ENCODE measurements at regions not wholly inside any gene's neighbourhood (a gene's known extent, or its start where the extent isn't known, plus 50 kb on each side); places are given as distances from the start of the nearest gene placed in this dataset.

GRCh38 chr5:110027527-110028322, 338.0 kb downstream of the MAN2A1 start:
- no peaks in the 10 kb centered on the region for H3K4me1 ChIP-seq (ENCODE audit: control insufficient read depth, insufficient read depth, low read length)
- intact Hi-C loops (cut with micrococcal nuclease; ENCODE audit: unreplicated experiment), result no loop called here
- H3K79me2 ChIP-seq (ENCODE audit: control insufficient read depth, insufficient read depth, low read length), result no peaks in the 10 kb centered on the region
- H3K27ac ChIP-seq (ENCODE audit: control insufficient read depth, insufficient read depth), result no peak overlapping the region
- H3K9me3 ChIP-seq (replicated peaks; ENCODE audit: control insufficient read depth, insufficient read depth, low read length), result no peaks in the 10 kb centered on the region
- H3K36me3 ChIP-seq (ENCODE audit: control insufficient read depth in 2 of 2, insufficient read depth in 2 of 2, low read length in 1 of 2), result no peaks in the 10 kb centered on the region
- TF ChIP-seq FOXK2 (IDR thresholded peaks at IDR 0.05), result no peak
- TF ChIP-seq HDGF (IDR thresholded peaks at IDR 0.05), result no peak
- no peak for TF ChIP-seq SIN3A (IDR thresholded peaks at IDR 0.05; ENCODE audit: low read depth, low read length)
- TF ChIP-seq CHD4 (IDR thresholded peaks at IDR 0.05), result no peak
- TF ChIP-seq SPI1 (IDR thresholded peaks at IDR 0.05; ENCODE audit: borderline replicate concordance, insufficient read depth, low read depth, low read length), result no peak
- no peak for TF ChIP-seq SP1 (IDR thresholded peaks at IDR 0.05; ENCODE audit: low read depth, low read length)
- no peak for TF ChIP-seq FOXM1 (IDR thresholded peaks at IDR 0.05; ENCODE audit: low read depth, low read length)
- no peak for TF ChIP-seq EGR1 (IDR thresholded peaks at IDR 0.05; ENCODE audit: borderline replicate concordance in 1 of 2, low read depth in 2 of 2, low read length in 2 of 2)
- no peak for TF ChIP-seq CBFB (IDR thresholded peaks at IDR 0.05; ENCODE audit: low read depth)
- no peak for TF ChIP-seq ZNF217 (IDR thresholded peaks at IDR 0.05)
- TF ChIP-seq YBX1 (IDR thresholded peaks at IDR 0.05), result no peak
- no peak for TF ChIP-seq ATF7 (IDR thresholded peaks at IDR 0.05; ENCODE audit: low read depth)
- TF ChIP-seq ZNF24 (IDR thresholded peaks at IDR 0.05), result no peak
- TF ChIP-seq RCOR1 (conservative IDR thresholded peaks at IDR 0.05; ENCODE audit: low read depth, low read length), result no peak
- no peak for TF ChIP-seq REST (IDR thresholded peaks at IDR 0.05; ENCODE audit: low read depth, low read length)
- no peak for TF ChIP-seq SUPT20H (IDR thresholded peaks at IDR 0.05; ENCODE audit: borderline replicate concordance, control insufficient read depth, low read depth, low read length)
- no peak for TF ChIP-seq JUND (IDR thresholded peaks at IDR 0.05; ENCODE audit: low read depth, low read length)
- TF ChIP-seq ATF2 (IDR thresholded peaks at IDR 0.05; ENCODE audit: low read length), result no peak
- no peak for TF ChIP-seq KAT2A (conservative IDR thresholded peaks at IDR 0.05; ENCODE audit: control insufficient read depth, low read depth, low read length)
- no peak for TF ChIP-seq NR2C1 (IDR thresholded peaks at IDR 0.05)
- no peak overlapping the region for H3K9ac ChIP-seq (ENCODE audit: control insufficient read depth, insufficient read depth, low read length)
- POLR2A ChIA-PET, result no interaction called here
- WGBS (ENCODE audit: insufficient coverage, insufficient replicate concordance, low lambda C conversion rate, missing lambda C conversion rate), result 0% methylated on average over 1 of the region's 1 CpG
- no peak overlapping the region for H3K4me2 ChIP-seq (ENCODE audit: control insufficient read depth, insufficient read depth)
- H4K20me1 ChIP-seq (ENCODE audit: control insufficient read depth, insufficient read depth), result no peaks in the 10 kb centered on the region
- CTCF ChIA-PET, result no interaction called here
- no peak for FAIRE-seq
- no peak for DNase-seq (ENCODE audit: low read depth, low spot score)
- no peaks in the 10 kb centered on the region for H3K27me3 ChIP-seq (replicated peaks in 1 of 2; ENCODE audit: control insufficient read depth in 2 of 2, insufficient read depth in 2 of 2, low read length in 1 of 2)
- SMC1A ChIA-PET (ENCODE audit: uncharacterized antibody, unreplicated experiment), result no interaction called here
- H3K4me3 ChIP-seq, result no peak overlapping the region
- in situ Hi-C loops (cut with MboI), result no loop called here
- no peak overlapping the region for H2AFZ ChIP-seq (ENCODE audit: control insufficient read depth, low read depth, low read length)
- ATAC-seq, result no peak
- BruUV-seq (replicated peaks), result no TSS peak
- RAD21 ChIA-PET (ENCODE audit: unreplicated experiment), result no interaction called here

All from GM12878 (cell line).